A549 (cell line): ENCODE measurements at regions not wholly inside any gene's neighbourhood (a gene's known extent, or its start where the extent isn't known, plus 50 kb on each side); places are given as distances from the start of the nearest gene placed in this dataset.
"Not testable (repeated sequence)": the region's sequence is repeated elsewhere in the genome, so short reads cannot be mapped to it uniquely, and the experiment has no call there.

Source experiments
- ATAC-seq, 2 experiments: fragments of 200-7000 bp in 1 of 2; fragments of >200 bp in 1 of 2; cut with Nextera tagmentation in 1 of 2; cut with Tn5 transposase in 1 of 2; 3 replicates each; pipeline versions ENCODE4 v1.8.0 to v1.9.1; 2018 to 2020; ENCODE audit warnings: mild to moderate bottlenecking in 1 of 2, moderate library complexity in 1 of 2
- CTCF ChIA-PET: fragments of 300-600 bp; sonication (Branson Sonifier 250); formaldehyde crosslinking; extraction: SDS; loops from one replicate; lab custom pipeline; 2021; ENCODE audit warnings: antibody characterized with exemption, inconsistent platforms; lab: Yijun Ruan, JAX
- POLR2A ChIA-PET: fragments of 350-600 bp; formaldehyde crosslinking; extraction: SDS; loops from one replicate; lab custom pipeline; 2021; ENCODE audit warnings: antibody characterized with exemption, inconsistent platforms; lab: Yijun Ruan, JAX
- DNase-seq, 2 experiments: peaks; one replicate each; pipeline versions ENCODE4 v3.0.0 to v3.0.0-alpha.2; 2011 to 2016; ENCODE audit warnings: low read depth in 1 of 2, low spot score in 1 of 2
- FAIRE-seq: peaks from 2 replicates; lab custom pipeline; 2011; peaks lifted over from hg19 to GRCh38; lab: Jason Lieb, UNC
- H3K27ac ChIP-seq, 2 experiments: fragments of >200 bp; sonication (Bioruptor Twin); formaldehyde crosslinking; 3 replicates each; pipeline ENCODE4 v1.5.1; 2016 to 2017
- H3K4me1 ChIP-seq: fragments of >200 bp; sonication (Bioruptor Twin); formaldehyde crosslinking; 3 replicates; pipeline ENCODE4 v1.6.1; 2016
- H3K4me2 ChIP-seq: fragments of >200 bp; sonication (Bioruptor Twin); formaldehyde crosslinking; 3 replicates; pipeline ENCODE4 v1.6.1; 2016
- H3K4me3 ChIP-seq: fragments of >200 bp; sonication (Bioruptor Twin); formaldehyde crosslinking; 3 replicates; pipeline ENCODE4 v1.5.1; 2016
- H3K9me3 ChIP-seq: fragments of >200 bp; sonication (Bioruptor Twin); formaldehyde crosslinking; 3 replicates; pipeline ENCODE4 v1.6.1; 2016
- BHLHE40 ChIP-seq: IDR thresholded peaks from 2 replicates; pipeline ENCODE4 v1.6.1; 2012; ENCODE audit warnings: low read depth, low read length, inconsistent platforms
- CBX8 ChIP-seq: fragments of 200-600 bp; sonication (generic); IDR thresholded peaks from 2 replicates; pipeline ENCODE4 v1.6.1; 2016
- EHF ChIP-seq: fragments of 250-450 bp; sonication (Bioruptor Pico); IDR thresholded peaks from 2 replicates; pipeline ENCODE4 v1.5.0; 2020; ENCODE audit warnings: mild to moderate bottlenecking
- EHMT2 ChIP-seq: fragments of 200-600 bp; sonication (generic); IDR thresholded peaks from 2 replicates; pipeline ENCODE4 v1.6.1; 2016; ENCODE audit warnings: antibody characterized with exemption, low read depth, mild to moderate bottlenecking, moderate library complexity
- EP300 ChIP-seq, 2 experiments: fragments of >200 bp; sonication (Bioruptor Twin); formaldehyde crosslinking; IDR thresholded peaks; 2 replicates in 1 of 2; 3 replicates in 1 of 2; pipeline ENCODE4 v1.6.1; 2016 to 2017
- FOSB ChIP-seq: fragments of 250-450 bp; sonication (Bioruptor Pico); IDR thresholded peaks from 2 replicates; pipeline ENCODE4 v1.5.0; 2020; ENCODE audit warnings: mild to moderate bottlenecking, moderate library complexity
- FOXS1 ChIP-seq: fragments of 250-450 bp; sonication (Bioruptor Pico); IDR thresholded peaks from 2 replicates; pipeline ENCODE4 v1.5.0; 2020; ENCODE audit warnings: mild to moderate bottlenecking, moderate library complexity
- HDAC2 ChIP-seq: fragments of 200-600 bp; sonication (generic); IDR thresholded peaks from 2 replicates; pipeline ENCODE4 v1.6.1; 2016
- HEYL ChIP-seq: fragments of 250-450 bp; sonication (Bioruptor Pico); IDR thresholded peaks from 2 replicates; pipeline ENCODE4 v1.8.0; 2021; ENCODE audit warnings: mild to moderate bottlenecking, moderate library complexity
- HOXA7 ChIP-seq: fragments of 250-450 bp; sonication (Bioruptor Pico); IDR thresholded peaks from 2 replicates; pipeline ENCODE4 v1.5.0; 2020; ENCODE audit warnings: mild to moderate bottlenecking, moderate library complexity
- HOXB13 ChIP-seq: fragments of 250-450 bp; sonication (Bioruptor Pico); IDR thresholded peaks from 2 replicates; pipeline ENCODE4 v1.5.0; 2020; ENCODE audit warnings: low read depth, mild to moderate bottlenecking, moderate library complexity
- HOXB5 ChIP-seq: fragments of 250-450 bp; sonication (Bioruptor Pico); IDR thresholded peaks from 2 replicates; pipeline ENCODE4 v1.5.0; 2020; ENCODE audit warnings: mild to moderate bottlenecking, moderate library complexity
- JUN ChIP-seq, 2 experiments: fragments of >200 bp; sonication (Bioruptor Twin); formaldehyde crosslinking; IDR thresholded peaks; 2 replicates in 1 of 2; 3 replicates in 1 of 2; pipeline ENCODE4 v1.6.1; 2016 to 2017
- JUNB ChIP-seq: fragments of >200 bp; sonication (Bioruptor Twin); formaldehyde crosslinking; IDR thresholded peaks from 2 replicates; pipeline ENCODE4 v1.6.1; 2016
- KDM5A ChIP-seq: fragments of 200-600 bp; sonication (generic); IDR thresholded peaks from 2 replicates; pipeline ENCODE4 v1.6.1; 2016; ENCODE audit warnings: antibody characterized with exemption, mild to moderate bottlenecking
- MYC ChIP-seq: IDR thresholded peaks from 2 replicates; pipeline ENCODE4 v1.6.1; 2012; ENCODE audit warnings: mild to moderate bottlenecking, inconsistent platforms, low read length, improper control_type of control experiment, borderline replicate concordance
- NFE2L2 ChIP-seq: fragments of 150-350 bp; conservative IDR thresholded peaks from 2 replicates; pipeline ENCODE4 v1.6.1; 2014; ENCODE audit warnings: low read length
- NPAS2 ChIP-seq: fragments of 250-450 bp; sonication (Bioruptor Pico); IDR thresholded peaks from 2 replicates; pipeline ENCODE4 v1.8.0; 2022; ENCODE audit warnings: mild to moderate bottlenecking, moderate library complexity, borderline replicate concordance
- NR3C1 ChIP-seq: fragments of >200 bp; sonication (Bioruptor Twin); formaldehyde crosslinking; IDR thresholded peaks from 3 replicates; pipeline ENCODE4 v1.6.1; 2017
- PHF8 ChIP-seq: fragments of 200-600 bp; sonication (generic); IDR thresholded peaks from 2 replicates; pipeline ENCODE4 v1.6.1; 2016; ENCODE audit warnings: low read depth, mild to moderate bottlenecking, antibody characterized with exemption, moderate library complexity, borderline replicate concordance
- POLR2AphosphoS2 ChIP-seq: conservative IDR thresholded peaks from 2 replicates; pipeline ENCODE4 v1.6.1; 2012; ENCODE audit warnings: low read length, improper control_type of control experiment, inconsistent platforms
- RARB ChIP-seq: fragments of 250-450 bp; sonication (Bioruptor Pico); IDR thresholded peaks from 2 replicates; pipeline ENCODE4 v1.8.0; 2021; ENCODE audit warnings: mild to moderate bottlenecking, moderate library complexity
- RCOR1 ChIP-seq: fragments of 150-350 bp; IDR thresholded peaks from 2 replicates; pipeline ENCODE4 v1.6.1; 2014; ENCODE audit warnings: antibody characterized with exemption, low read length, low read depth
- RFX5 ChIP-seq: fragments of 450-650 bp; IDR thresholded peaks from 2 replicates; pipeline ENCODE4 v1.7.1; 2014; ENCODE audit warnings: antibody characterized with exemption, mild to moderate bottlenecking, moderate library complexity
- TFCP2L1 ChIP-seq: fragments of 250-450 bp; sonication (Bioruptor Pico); IDR thresholded peaks from 2 replicates; pipeline ENCODE4 v1.5.0; 2021; ENCODE audit warnings: mild to moderate bottlenecking
- TP53 ChIP-seq: fragments of 250-450 bp; sonication (Bioruptor Pico); IDR thresholded peaks from 2 replicates; pipeline ENCODE4 v1.5.0; 2021; ENCODE audit warnings: mild to moderate bottlenecking, moderate library complexity
- ZC3H11A ChIP-seq: fragments of 450-650 bp; IDR thresholded peaks from 2 replicates; pipeline ENCODE4 v1.6.1; 2014; ENCODE audit warnings: antibody characterized with exemption, mild to moderate bottlenecking
- ZFP36 ChIP-seq: fragments of 450-650 bp; IDR thresholded peaks from 2 replicates; pipeline ENCODE4 v1.6.1; 2014; ENCODE audit warnings: borderline replicate concordance; ENCODE audit not compliant: partially characterized antibody
- WGBS: methylation state at CpG from one replicate; pipeline ENCODE4 v1.1.6; 2017; ENCODE audit errors: missing lambda C conversion rate; 5-methylcytosine and 5-hydroxymethylcytosine counted together
- TF ChIP-seq, protein P1 (sequence below): fragments of 150-350 bp; IDR thresholded peaks from 2 replicates; pipeline ENCODE4 v1.6.1; 2014; ENCODE audit warnings: low read depth, mild to moderate bottlenecking, low read length
- TF ChIP-seq, protein P2 (sequence below): fragments of >200 bp; sonication (Bioruptor Twin); formaldehyde crosslinking; IDR thresholded peaks from 2 replicates; pipeline ENCODE4 v1.6.1; 2016

DNA sequence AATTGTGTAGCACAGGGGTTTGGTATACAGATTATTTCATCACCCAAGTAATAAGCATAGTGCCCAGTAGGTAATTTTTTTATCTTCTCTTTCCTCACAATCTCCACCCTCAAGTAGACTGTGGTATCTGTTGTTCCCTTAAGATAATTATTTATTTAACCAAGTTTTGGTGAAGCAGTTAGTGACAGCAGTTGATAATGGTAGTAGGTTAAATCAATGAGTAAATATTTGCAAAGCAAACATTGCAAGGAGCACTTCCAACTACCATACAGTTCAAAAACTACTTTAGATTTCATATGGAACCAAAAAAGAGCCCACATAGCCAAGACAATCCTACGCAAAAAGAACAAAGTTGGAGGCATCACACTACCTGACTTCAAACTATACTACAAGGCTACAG is 291.8 kb downstream of the KCTD12 start:
- FAIRE-seq (no peak), ATAC-seq (no peak)
- Histone ChIP-seq H3K4me1 (no peaks in the 10 kb centered on the region), H3K4me2 (no peak overlapping the region), H3K4me3 (no peak overlapping the region), H3K9me3 (no peaks in the 10 kb centered on the region)
- WGBS, result 24% methylated on average over 1 of the region's 1 CpG
- ChIA-PET POLR2A (no interaction called here), CTCF (no interaction called here)
- TF ChIP-seq, protein P1, sequence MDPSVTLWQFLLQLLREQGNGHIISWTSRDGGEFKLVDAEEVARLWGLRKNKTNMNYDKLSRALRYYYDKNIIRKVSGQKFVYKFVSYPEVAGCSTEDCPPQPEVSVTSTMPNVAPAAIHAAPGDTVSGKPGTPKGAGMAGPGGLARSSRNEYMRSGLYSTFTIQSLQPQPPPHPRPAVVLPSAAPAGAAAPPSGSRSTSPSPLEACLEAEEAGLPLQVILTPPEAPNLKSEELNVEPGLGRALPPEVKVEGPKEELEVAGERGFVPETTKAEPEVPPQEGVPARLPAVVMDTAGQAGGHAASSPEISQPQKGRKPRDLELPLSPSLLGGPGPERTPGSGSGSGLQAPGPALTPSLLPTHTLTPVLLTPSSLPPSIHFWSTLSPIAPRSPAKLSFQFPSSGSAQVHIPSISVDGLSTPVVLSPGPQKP, result no peak
- TF ChIP-seq HEYL, result no peak
- TF ChIP-seq RFX5, result no peak
- no peak for TF ChIP-seq HOXA7 (CRISPR knock-in tag)
- no peak for TF ChIP-seq MYC
- TF ChIP-seq PHF8, result no peak
- TF ChIP-seq KDM5A, result no peak
- no peak for TF ChIP-seq FOXS1
- TF ChIP-seq, all 56 proteins: peak for 0
- no peak overlapping the region for H3K27ac ChIP-seq
- no peak for DNase-seq

DNA sequence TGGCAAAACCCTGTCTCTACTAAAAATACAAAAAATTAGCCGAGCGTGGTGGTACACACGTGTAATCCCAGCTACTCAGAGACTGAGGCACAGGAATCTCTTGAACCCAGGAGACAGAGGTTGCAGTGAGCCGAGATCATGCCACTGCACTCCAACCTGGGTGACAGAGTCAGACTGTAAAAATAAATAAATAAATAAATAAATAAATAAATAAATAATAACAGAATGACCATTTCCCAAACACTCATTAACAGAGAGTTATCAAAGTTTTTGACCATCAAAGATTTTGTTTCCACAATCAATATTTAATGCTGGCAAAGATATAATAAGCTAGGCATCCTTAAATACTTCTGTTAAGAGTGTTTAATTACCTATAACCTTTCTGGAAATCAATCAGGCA is 299.4 kb downstream of the KCTD12 start:
- H3K4me2 ChIP-seq, result no peak overlapping the region
- POLR2A ChIA-PET, result no interaction called here
- H3K4me3 ChIP-seq, result no peak overlapping the region
- no peak overlapping the region for H3K27ac ChIP-seq
- no peaks in the 10 kb centered on the region for H3K4me1 ChIP-seq
- CTCF ChIA-PET, result no interaction called here
- WGBS, result 21% methylated on average over 4 of the region's 4 CpGs
- FAIRE-seq (no peak), DNase-seq (no peak), ATAC-seq (no peak)
- no peak for TF ChIP-seq RCOR1
- no peak for TF ChIP-seq HOXB13
- TF ChIP-seq HDAC2, result no peak
- no peak for TF ChIP-seq TP53 (CRISPR knock-in tag)
- peak; percentile 60 for TF ChIP-seq ZC3H11A
- no peaks in the 10 kb centered on the region for H3K9me3 ChIP-seq

DNA sequence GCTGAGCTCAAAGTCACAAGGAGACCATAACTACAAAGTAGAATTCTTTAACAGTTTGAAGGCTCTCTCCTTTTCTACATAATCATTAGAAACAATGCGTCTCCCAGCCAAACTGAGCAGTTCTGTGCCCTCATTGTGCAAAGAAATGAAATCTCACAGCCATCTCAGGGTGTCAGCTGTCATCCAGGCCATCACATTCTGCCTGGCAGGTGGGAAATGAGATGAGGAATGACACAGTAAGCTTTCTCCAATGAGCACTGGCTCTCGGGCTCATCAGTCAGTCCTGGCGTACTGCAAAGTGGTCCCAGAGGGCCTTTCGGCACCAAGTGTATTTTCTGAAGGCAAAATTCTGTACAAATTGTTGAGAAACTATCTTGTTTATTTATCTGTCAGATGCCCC is 306.5 kb downstream of the KCTD12 start:
- no peak for DNase-seq
- POLR2A ChIA-PET, result no interaction called here

DNA sequence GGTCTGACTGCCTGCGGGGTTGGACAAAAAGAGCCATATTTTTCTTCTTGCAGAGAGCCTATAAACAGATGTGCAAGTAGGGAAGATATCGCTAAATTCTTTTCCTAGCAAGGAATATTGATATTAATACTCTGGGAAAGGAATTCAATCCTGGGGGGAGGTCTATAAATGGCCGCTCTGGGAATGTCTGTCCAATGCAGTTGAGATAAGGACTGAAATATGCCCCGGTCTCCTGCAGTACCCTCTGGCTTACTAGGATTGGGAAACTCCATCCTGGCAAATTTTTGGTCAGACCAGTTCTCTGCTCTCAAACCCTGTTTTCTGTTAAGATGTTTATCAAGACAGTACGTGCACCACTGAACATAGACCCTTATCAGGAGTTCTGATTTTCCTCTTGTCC is 310.6 kb downstream of the KCTD12 start:
- H3K27ac ChIP-seq, POLR2A ChIA-PET, H3K9me3 ChIP-seq, H3K4me1 ChIP-seq, FAIRE-seq, H3K4me3 ChIP-seq, H3K4me2 ChIP-seq, CTCF ChIA-PET, DNase-seq, ATAC-seq: not testable (repeated sequence)
- 5% methylated on average over 5 of the region's 5 CpGs for WGBS

More for the DNA sequence above, 306.5 kb downstream of the KCTD12 start:
- no peak for ATAC-seq
- FAIRE-seq, result no peak
- Histone ChIP-seq H3K27ac (no peak overlapping the region), H3K4me1 (no peaks in the 10 kb centered on the region), H3K4me2 (no peak overlapping the region), H3K4me3 (no peak overlapping the region), H3K9me3 (no peaks in the 10 kb centered on the region)
- TF ChIP-seq JUNB, result no peak
- TF ChIP-seq HOXA7 (CRISPR knock-in tag), result no peak
- no peak for TF ChIP-seq RARB (CRISPR knock-in tag)
- TF ChIP-seq NPAS2, result no peak
- no peak for TF ChIP-seq CBX8
- no peak for TF ChIP-seq ZFP36
- WGBS, result 0% methylated on average over 2 of the region's 4 CpGs
- CTCF ChIA-PET, result no interaction called here

DNA sequence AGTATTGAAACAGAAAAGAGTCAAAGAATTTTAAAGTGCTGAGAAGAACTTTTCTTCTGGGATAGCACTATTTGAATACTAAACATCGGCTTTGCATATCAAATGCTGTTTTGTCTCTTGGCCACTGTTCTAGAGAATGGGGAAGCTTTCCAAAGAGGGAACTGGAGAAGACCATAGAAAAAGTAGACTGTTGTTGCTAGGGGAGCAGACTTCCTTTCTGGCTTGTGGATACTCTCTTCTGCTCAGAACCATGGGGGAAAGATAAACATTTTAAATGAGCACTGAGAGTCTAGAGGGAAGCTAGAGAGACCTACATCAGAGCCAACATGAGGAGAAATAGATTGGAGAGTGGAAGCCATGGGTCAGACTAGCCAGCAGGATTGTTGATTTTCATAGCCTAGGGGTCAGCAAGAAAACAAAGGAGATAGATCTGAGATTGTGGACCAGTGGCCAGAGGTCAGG is 315.7 kb downstream of the KCTD12 start:
- ATAC-seq, result no peak
- CTCF ChIA-PET, result no interaction called here

More for the DNA sequence above, 315.7 kb downstream of the KCTD12 start:
- WGBS, result 13% methylated on average over 1 of the region's 1 CpG
- Histone ChIP-seq H3K27ac (no peak overlapping the region), H3K9me3 (no peaks in the 10 kb centered on the region), H3K4me2 (no peak overlapping the region), H3K4me1 (no peaks in the 10 kb centered on the region), H3K4me3 (no peak overlapping the region)
- FAIRE-seq (no peak), DNase-seq (no peak)
- TF ChIP-seq FOSB (CRISPR knock-in tag) (no peak), BHLHE40 (no peak), RARB (CRISPR knock-in tag) (no peak), TFCP2L1 (CRISPR knock-in tag) (no peak), HOXA7 (CRISPR knock-in tag) (no peak), NR3C1 (no peak), JUN (IDR thresholded peaks at IDR 0.05) (no peak), POLR2AphosphoS2 (no peak), HOXB5 (no peak), NFE2L2 (no peak), EP300 (IDR thresholded peaks at IDR 0.05) (no peak), EHF (no peak), EHMT2 (no peak)
- TF ChIP-seq, protein P2, sequence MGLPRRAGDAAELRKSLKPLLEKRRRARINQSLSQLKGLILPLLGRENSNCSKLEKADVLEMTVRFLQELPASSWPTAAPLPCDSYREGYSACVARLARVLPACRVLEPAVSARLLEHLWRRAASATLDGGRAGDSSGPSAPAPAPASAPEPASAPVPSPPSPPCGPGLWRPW, result no peak
- TF ChIP-seq, protein P1, result no peak
- POLR2A ChIA-PET, result no interaction called here
